Transverse colon (tissue), 4 donors: ENCODE measurements at regions not wholly inside any gene's neighbourhood (a gene's known extent, or its start where the extent isn't known, plus 50 kb on each side); places are given as distances from the start of the nearest gene placed in this dataset.

Experiments
- DNase-seq: peaks from one replicate; pipeline ENCODE4 v3.0.0-alpha.2; 2019
- H3K27ac ChIP-seq, 4 donors: fragments of 200-600 bp; sonication (generic); 2 replicates each; pipeline ENCODE4 v1.5.1; 2016 to 2018; ENCODE audit warnings: inconsistent platforms in 4 of 4
- H3K27me3 ChIP-seq: fragments of 200-600 bp; sonication (generic); 2 replicates; pipeline ENCODE4 v1.5.1; 2017; ENCODE audit warnings: inconsistent platforms
- H3K36me3 ChIP-seq, 4 donors: fragments of 200-600 bp; sonication (generic); 2 replicates each; pipeline ENCODE4 v1.5.1; 2017 to 2019; ENCODE audit warnings: inconsistent platforms in 4 of 4
- H3K4me1 ChIP-seq, 4 donors: fragments of 200-600 bp; sonication (generic); 2 replicates each; pipeline ENCODE4 v1.5.1; 2017 to 2020; ENCODE audit warnings: inconsistent platforms in 4 of 4
- H3K4me3 ChIP-seq, 4 donors: fragments of 200-600 bp; sonication (generic); 1 replicate in 1 of 4; 2 replicates in 3 of 4; pipeline versions ENCODE4 v1.5.1 to v1.6.1; 2017 to 2019; ENCODE audit warnings: inconsistent platforms in 4 of 4
- H3K9me3 ChIP-seq, 2 donors: fragments of 200-600 bp; sonication (generic); 2 replicates each; pipeline ENCODE4 v1.5.1; 2017 to 2019; ENCODE audit warnings: inconsistent platforms in 2 of 2
- CTCF ChIP-seq, 5 experiments: fragments of 200-600 bp in 3 of 5; fragments of 450-650 bp in 2 of 5; sonication (generic) in 3 of 5; IDR thresholded peaks; 1 replicate in 2 of 5; 2 replicates in 3 of 5; pipeline ENCODE4 v1.5.1; 2016 to 2017; ENCODE audit warnings: antibody characterized with exemption in 5 of 5, inconsistent platforms in 3 of 5, mild to moderate bottlenecking in 2 of 5, moderate library complexity in 1 of 5
- EP300 ChIP-seq: sonication (generic); formaldehyde crosslinking; IDR thresholded peaks from one replicate; pipeline ENCODE4 v1.6.1; 2017; ENCODE audit warnings: antibody characterized with exemption, low read depth
- POLR2A ChIP-seq: fragments of 450-650 bp; IDR thresholded peaks from one replicate; pipeline ENCODE4 v1.6.1; 2016; ENCODE audit warnings: antibody characterized with exemption, mild to moderate bottlenecking, moderate library complexity
- POLR2AphosphoS5 ChIP-seq, 3 donors: sonication (generic); formaldehyde crosslinking; IDR thresholded peaks; one replicate each; pipeline ENCODE4 v1.6.1; 2016; ENCODE audit warnings: antibody characterized with exemption in 3 of 3
- WGBS, 2 donors: methylation state at CpG; one replicate each; pipeline ENCODE4 v1.1.5; 2018; ENCODE audit warnings: low coverage in 1 of 2; 5-methylcytosine and 5-hydroxymethylcytosine counted together
- in situ Hi-C, 4 donors: fragments of 200-750 bp; cut with MboI; loops; one replicate each; pipeline versions ENCODE4 v1.15.0 to v1.15.1; 2017; ENCODE audit warnings: low sequenced_read_pairs in 3 of 4, low pct_ligation_motif_present in 1 of 4, low pct_unique_long_range_greater_than_20kb in 1 of 4
- intact Hi-C: fragments of 100-400 bp; cut with DNase I; formaldehyde crosslinking; loops from one replicate; pipeline ENCODE4 v1.15.1; 2023; ENCODE audit warnings: low total_unique reads

GRCh38 chr6:15823838-15824414 is 161.1 kb upstream of the DTNBP1 start:
- intact Hi-C loops, result no loop called here
- H3K4me3 ChIP-seq, result no peak overlapping the region
- no peak for TF ChIP-seq POLR2A
- no peak for TF ChIP-seq POLR2AphosphoS5 (IDR thresholded peaks at IDR 0.05)
- TF ChIP-seq EP300, result no peak
- TF ChIP-seq CTCF (IDR thresholded peaks at IDR 0.05), result no peak
- no peak overlapping the region for H3K27ac ChIP-seq
- H3K36me3 ChIP-seq, result no peaks in the 10 kb centered on the region
- H3K27me3 ChIP-seq, result no peaks in the 10 kb centered on the region
- no peak for DNase-seq
- WGBS, 2 donors, result 86 to 87% methylated on average over 2 of the region's 2 CpGs
- no peaks in the 10 kb centered on the region for H3K4me1 ChIP-seq
- H3K9me3 ChIP-seq, result no peaks in the 10 kb centered on the region
- in situ Hi-C loops, result no loop called here

GRCh38 chr6:15822835-15823234 is 160.0 kb upstream of the DTNBP1 start:
- no peak overlapping the region for H3K4me3 ChIP-seq
- intact Hi-C loops (no loop called here), in situ Hi-C loops (no loop called here)
- whole genome bisulfite sequencing, 2 donors, result 75 to 78% methylated on average over 1 of the region's 1 CpG
- H3K9me3 ChIP-seq, result no peaks in the 10 kb centered on the region
- no peak for TF ChIP-seq CTCF (IDR thresholded peaks at IDR 0.05)
- TF ChIP-seq EP300, result no peak
- H3K36me3 ChIP-seq, result no peaks in the 10 kb centered on the region
- no peaks in the 10 kb centered on the region for H3K4me1 ChIP-seq
- no peak overlapping the region for H3K27ac ChIP-seq
- no peaks in the 10 kb centered on the region for H3K27me3 ChIP-seq
- no peak for DNase-seq

GRCh38 chr6:15819841-15820240 is 157.0 kb upstream of the DTNBP1 start:
- WGBS, 2 donors, result 86% methylated on average over 7 of the region's 7 CpGs; no CpG with 5 or more reads in 1 of the 2 donors
- Histone ChIP-seq H3K27me3 (no peaks in the 10 kb centered on the region), H3K4me1 (no peaks in the 10 kb centered on the region), H3K27ac (no peak overlapping the region), H3K4me3 (no peak overlapping the region), H3K9me3 (no peaks in the 10 kb centered on the region), H3K36me3 (no peaks in the 10 kb centered on the region)
- intact Hi-C loops (no loop called here), in situ Hi-C loops (no loop called here)
- TF ChIP-seq POLR2A, result no peak
- DNase-seq, result no peak

GRCh38 chr6:15819226-15819625 is 156.4 kb upstream of the DTNBP1 start:
- Histone ChIP-seq H3K27ac (no peak overlapping the region), H3K4me3 (no peak overlapping the region), H3K27me3 (no peaks in the 10 kb centered on the region), H3K36me3 (no peaks in the 10 kb centered on the region), H3K9me3 (no peaks in the 10 kb centered on the region), H3K4me1 (no peaks in the 10 kb centered on the region)
- no peak for DNase-seq
- 76 to 90% methylated on average over 2 to 5 of the region's 5 CpGs for WGBS, 2 donors
- in situ Hi-C loops, result no loop called here
- intact Hi-C loops, result no loop called here
- TF ChIP-seq POLR2AphosphoS5 (IDR thresholded peaks at IDR 0.05), result no peak
- TF ChIP-seq CTCF (IDR thresholded peaks at IDR 0.05), result no peak
- TF ChIP-seq EP300, result no peak
- no peak for TF ChIP-seq POLR2A

GRCh38 chr6:15818491-15818890 is 155.7 kb upstream of the DTNBP1 start:
- no peaks in the 10 kb centered on the region for H3K9me3 ChIP-seq
- no peak for DNase-seq
- H3K27ac ChIP-seq, result no peak overlapping the region
- intact Hi-C loops (no loop called here), in situ Hi-C loops (no loop called here)
- TF ChIP-seq EP300, result no peak
- no peak for TF ChIP-seq CTCF (IDR thresholded peaks at IDR 0.05)
- TF ChIP-seq POLR2A, result no peak
- no peak for TF ChIP-seq POLR2AphosphoS5 (IDR thresholded peaks at IDR 0.05)
- no peaks in the 10 kb centered on the region for H3K36me3 ChIP-seq
- H3K4me3 ChIP-seq, result no peak overlapping the region
- no peaks in the 10 kb centered on the region for H3K27me3 ChIP-seq
- WGBS, 2 donors, result 44 to 46% methylated on average over 2 of the region's 2 CpGs
- H3K4me1 ChIP-seq, result no peaks in the 10 kb centered on the region
